Esophagus squamous epithelium (tissue), 4 donors: ENCODE measurements at regions not wholly inside any gene's neighbourhood (a gene's known extent, or its start where the extent isn't known, plus 50 kb on each side); places are given as distances from the start of the nearest gene placed in this dataset.

Experiments
- POLR2A ChIP-seq, 4 donors: fragments of 450-650 bp; IDR thresholded peaks; one replicate each; pipeline ENCODE4 v1.6.1; 2017; ENCODE audit warnings: antibody characterized with exemption in 4 of 4, mild to moderate bottlenecking in 4 of 4, moderate library complexity in 3 of 4
- TF ChIP-seq, protein P1 (sequence below), 6 experiments: fragments of 450-650 bp in 4 of 6; fragments of 200-600 bp in 2 of 6; sonication (generic) in 2 of 6; IDR thresholded peaks; one replicate each; pipeline ENCODE4 v1.5.1; 2016 to 2019; ENCODE audit warnings: antibody characterized with exemption in 6 of 6, mild to moderate bottlenecking in 4 of 6, moderate library complexity in 4 of 6

GRCh38 chr14:82122655-82123054 lies 589.0 kb upstream of the SEL1L start:
- TF ChIP-seq, protein P1, sequence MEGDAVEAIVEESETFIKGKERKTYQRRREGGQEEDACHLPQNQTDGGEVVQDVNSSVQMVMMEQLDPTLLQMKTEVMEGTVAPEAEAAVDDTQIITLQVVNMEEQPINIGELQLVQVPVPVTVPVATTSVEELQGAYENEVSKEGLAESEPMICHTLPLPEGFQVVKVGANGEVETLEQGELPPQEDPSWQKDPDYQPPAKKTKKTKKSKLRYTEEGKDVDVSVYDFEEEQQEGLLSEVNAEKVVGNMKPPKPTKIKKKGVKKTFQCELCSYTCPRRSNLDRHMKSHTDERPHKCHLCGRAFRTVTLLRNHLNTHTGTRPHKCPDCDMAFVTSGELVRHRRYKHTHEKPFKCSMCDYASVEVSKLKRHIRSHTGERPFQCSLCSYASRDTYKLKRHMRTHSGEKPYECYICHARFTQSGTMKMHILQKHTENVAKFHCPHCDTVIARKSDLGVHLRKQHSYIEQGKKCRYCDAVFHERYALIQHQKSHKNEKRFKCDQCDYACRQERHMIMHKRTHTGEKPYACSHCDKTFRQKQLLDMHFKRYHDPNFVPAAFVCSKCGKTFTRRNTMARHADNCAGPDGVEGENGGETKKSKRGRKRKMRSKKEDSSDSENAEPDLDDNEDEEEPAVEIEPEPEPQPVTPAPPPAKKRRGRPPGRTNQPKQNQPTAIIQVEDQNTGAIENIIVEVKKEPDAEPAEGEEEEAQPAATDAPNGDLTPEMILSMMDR (IDR thresholded peaks at IDR 0.05) = no peak
- no peak for TF ChIP-seq POLR2A (IDR thresholded peaks at IDR 0.05)
